AG09319 (cell line): ENCODE measurements at regions not wholly inside any gene's neighbourhood (a gene's known extent, or its start where the extent isn't known, plus 50 kb on each side); places are given as distances from the start of the nearest gene placed in this dataset.
"Not testable (repeated sequence)": the region's sequence is repeated elsewhere in the genome, so short reads cannot be mapped to it uniquely, and the experiment has no call there.

ENCODE experiments used
- DNase-seq: peaks from one replicate; pipeline ENCODE4 v3.0.0-alpha.2; 2010; ENCODE audit warnings: low read depth; ENCODE audit errors: extremely low read depth
- CTCF ChIP-seq: IDR thresholded peaks from 2 replicates; pipeline ENCODE4 v1.5.1; 2011; ENCODE audit warnings: low read depth, mild to moderate bottlenecking, inconsistent platforms, low read length, moderate library complexity

DNA sequence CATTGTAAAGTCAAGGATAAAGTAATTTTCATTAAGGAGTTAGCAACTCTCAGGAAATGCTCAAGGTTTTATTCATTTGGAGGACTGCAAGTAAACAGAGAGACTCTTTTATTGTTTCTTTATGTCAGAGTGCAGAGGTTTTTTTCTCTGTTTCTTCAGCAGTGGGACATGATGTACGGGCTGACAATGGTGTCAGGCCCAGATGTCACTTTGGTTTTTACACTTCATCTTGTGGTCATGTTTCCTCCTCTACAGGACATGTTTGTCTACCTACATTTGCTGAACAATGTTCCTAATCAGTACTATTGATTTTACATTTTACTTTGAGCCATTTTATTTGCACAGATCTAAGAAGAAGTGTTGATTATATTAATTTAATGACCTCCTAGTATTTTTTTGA, 72.8 kb upstream of the PARP8 start:
- DNase-seq = no peak
- TF ChIP-seq CTCF = no peak

- DNase-seq = peak; percentile 75
- no peak for TF ChIP-seq CTCF
Observed at GRCh38 chr5:50595199-50595598, 71.2 kb upstream of the PARP8 start.

- not testable (repeated sequence) for DNase-seq
Observed at GRCh38 chr5:50601576-50601975, 64.9 kb upstream of the PARP8 start.

GRCh38 chr5:50606179-50606578, 60.3 kb upstream of the PARP8 start:
- no peak for TF ChIP-seq CTCF
- no peak for DNase-seq

DNA sequence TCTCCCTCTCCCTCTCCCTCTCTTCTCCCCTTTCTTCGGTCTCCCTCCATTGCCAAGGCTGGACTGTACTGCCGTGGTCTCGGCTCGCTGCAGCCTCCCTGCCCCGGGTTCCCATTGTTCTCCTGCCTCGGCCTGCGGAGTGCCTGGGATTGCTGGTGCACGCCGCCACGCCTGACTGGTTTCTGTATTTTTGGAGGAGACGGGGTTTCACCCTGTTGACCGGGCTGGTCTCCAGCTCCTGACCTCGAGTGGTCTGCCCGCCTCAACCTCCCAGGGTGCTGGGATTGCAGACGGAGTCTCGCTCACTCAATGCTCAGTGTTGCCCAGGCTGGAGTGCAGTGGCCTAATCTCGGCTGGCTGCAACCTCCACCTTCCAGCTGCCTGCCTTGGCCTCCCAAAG, 59.0 kb upstream of the PARP8 start:
- DNase-seq = not testable (repeated sequence)

GRCh38 chr5:50607953-50608705, 58.3 kb upstream of the PARP8 start:
- not testable (repeated sequence) for DNase-seq

GRCh38 chr5:50613057-50613456, 53.4 kb upstream of the PARP8 start:
- DNase-seq = not testable (repeated sequence)
